Tibial nerve (tissue), 4 donors: ENCODE measurements at regions not wholly inside any gene's neighbourhood (a gene's known extent, or its start where the extent isn't known, plus 50 kb on each side); places are given as distances from the start of the nearest gene placed in this dataset.

Experiments used
- EP300 ChIP-seq, 2 donors: sonication (generic); formaldehyde crosslinking; IDR thresholded peaks; one replicate each; pipeline ENCODE4 v1.6.1; 2017; ENCODE audit warnings: antibody characterized with exemption in 2 of 2, mild to moderate bottlenecking in 1 of 2
- POLR2A ChIP-seq, 2 donors: fragments of 450-650 bp; IDR thresholded peaks; one replicate each; pipeline ENCODE4 v1.6.1; 2017; ENCODE audit warnings: antibody characterized with exemption in 2 of 2, mild to moderate bottlenecking in 2 of 2, moderate library complexity in 2 of 2
- TF ChIP-seq, protein P1 (sequence below), 5 experiments: fragments of 200-600 bp in 3 of 5; fragments of 450-650 bp in 2 of 5; sonication (generic) in 3 of 5; IDR thresholded peaks; one replicate each; pipeline ENCODE4 v1.5.1; 2016 to 2019; ENCODE audit warnings: antibody characterized with exemption in 5 of 5, mild to moderate bottlenecking in 3 of 5, moderate library complexity in 2 of 5

- TF ChIP-seq EP300 (IDR thresholded peaks at IDR 0.05) (no peak), POLR2A (IDR thresholded peaks at IDR 0.05) (no peak)
- TF ChIP-seq, protein P1, sequence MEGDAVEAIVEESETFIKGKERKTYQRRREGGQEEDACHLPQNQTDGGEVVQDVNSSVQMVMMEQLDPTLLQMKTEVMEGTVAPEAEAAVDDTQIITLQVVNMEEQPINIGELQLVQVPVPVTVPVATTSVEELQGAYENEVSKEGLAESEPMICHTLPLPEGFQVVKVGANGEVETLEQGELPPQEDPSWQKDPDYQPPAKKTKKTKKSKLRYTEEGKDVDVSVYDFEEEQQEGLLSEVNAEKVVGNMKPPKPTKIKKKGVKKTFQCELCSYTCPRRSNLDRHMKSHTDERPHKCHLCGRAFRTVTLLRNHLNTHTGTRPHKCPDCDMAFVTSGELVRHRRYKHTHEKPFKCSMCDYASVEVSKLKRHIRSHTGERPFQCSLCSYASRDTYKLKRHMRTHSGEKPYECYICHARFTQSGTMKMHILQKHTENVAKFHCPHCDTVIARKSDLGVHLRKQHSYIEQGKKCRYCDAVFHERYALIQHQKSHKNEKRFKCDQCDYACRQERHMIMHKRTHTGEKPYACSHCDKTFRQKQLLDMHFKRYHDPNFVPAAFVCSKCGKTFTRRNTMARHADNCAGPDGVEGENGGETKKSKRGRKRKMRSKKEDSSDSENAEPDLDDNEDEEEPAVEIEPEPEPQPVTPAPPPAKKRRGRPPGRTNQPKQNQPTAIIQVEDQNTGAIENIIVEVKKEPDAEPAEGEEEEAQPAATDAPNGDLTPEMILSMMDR (IDR thresholded peaks at IDR 0.05), result no peak
Measured at GRCh38 chr3:88225326-88226008, 75.7 kb downstream of the C3orf38 start.
